Natural killer cell (primary cell): ENCODE measurements at regions not wholly inside any gene's neighbourhood (a gene's known extent, or its start where the extent isn't known, plus 50 kb on each side); places are given as distances from the start of the nearest gene placed in this dataset.

Source experiments
- ATAC-seq, 3 donors: fragments of 150-1000 bp in 2 of 3; fragments of 200-7000 bp in 1 of 3; cut with Tn5 transposase; 1 replicate in 1 of 3; 2 replicates in 2 of 3; pipeline ENCODE4 v1.10.0; 2021; ENCODE audit warnings: mild to moderate bottlenecking in 2 of 3, moderate library complexity in 2 of 3
- DNase-seq, 2 donors: peaks; one replicate each; pipeline versions ENCODE4 v3.0.0 to v3.0.0-alpha.2; 2013 to 2021; ENCODE audit warnings: mixed read lengths in 1 of 2
- H3K27ac ChIP-seq: one replicate; pipeline ENCODE4 v1.5.1; 2013; ENCODE audit warnings: mild to moderate bottlenecking, low read length
- H3K27me3 ChIP-seq: one replicate; pipeline ENCODE4 v1.6.1; 2013; ENCODE audit warnings: low read length; ENCODE audit not compliant: control insufficient read depth, insufficient read depth
- H3K36me3 ChIP-seq: one replicate; pipeline ENCODE4 v1.6.1; 2013; ENCODE audit warnings: low read length; ENCODE audit not compliant: control insufficient read depth, insufficient read depth
- H3K4me1 ChIP-seq: one replicate; pipeline ENCODE4 v1.6.1; 2013; ENCODE audit warnings: low read length; ENCODE audit not compliant: control insufficient read depth, insufficient read depth
- H3K4me3 ChIP-seq: one replicate; pipeline ENCODE4 v1.5.1; 2013; ENCODE audit warnings: low read length
- H3K9me3 ChIP-seq: one replicate; pipeline ENCODE4 v1.6.1; 2013; ENCODE audit warnings: low read length; ENCODE audit not compliant: control insufficient read depth, insufficient read depth
- H3K27ac Mint-ChIP-seq, 2 donors: one replicate each; pipeline ENCODE4 v1.8.0; 2022; ENCODE audit warnings: mild to moderate bottlenecking in 2 of 2, mixed read lengths in 2 of 2, moderate library complexity in 1 of 2
- H3K27me3 Mint-ChIP-seq, 2 donors: one replicate each; pipeline ENCODE4 v1.8.0; 2022; ENCODE audit warnings: low read depth in 2 of 2, mixed read lengths in 2 of 2
- H3K36me3 Mint-ChIP-seq: one replicate; pipeline ENCODE4 v1.8.0; 2022; ENCODE audit warnings: mixed read lengths
- H3K4me1 Mint-ChIP-seq, 2 donors: one replicate each; pipeline ENCODE4 v1.8.0; 2022; ENCODE audit warnings: mixed read lengths in 2 of 2
- H3K4me3 Mint-ChIP-seq: one replicate; pipeline ENCODE4 v1.8.0; 2022; ENCODE audit warnings: mild to moderate bottlenecking, moderate library complexity, mixed read lengths
- H3K9me3 Mint-ChIP-seq, 2 donors: one replicate each; pipeline ENCODE4 v1.8.0; 2022; ENCODE audit warnings: mixed read lengths in 2 of 2
- CTCF ChIP-seq: fragments of 200-600 bp; IDR thresholded peaks from one replicate; pipeline ENCODE4 v1.8.0; 2022; ENCODE audit warnings: antibody characterized with exemption
- WGBS: methylation state at CpG from one replicate; pipeline ENCODE4 v1.1.7; 2013; ENCODE audit warnings: missing lambda C conversion rate; ENCODE audit not compliant: insufficient coverage; 5-methylcytosine and 5-hydroxymethylcytosine counted together
- intact Hi-C: fragments of 100-400 bp; cut with micrococcal nuclease; formaldehyde crosslinking; loops from one replicate; pipeline ENCODE4 v1.14.2; 2022

- Histone ChIP-seq H3K27ac (no peak overlapping the region), H3K36me3 (no peaks in the 10 kb centered on the region), H3K4me1 (no peaks in the 10 kb centered on the region), H3K9me3 (no peaks in the 10 kb centered on the region), H3K27me3 (no peaks in the 10 kb centered on the region), H3K4me3 (no peak overlapping the region)
- Mint-ChIP-seq H3K27ac (no peak overlapping the region), H3K4me1 (no peaks in the 10 kb centered on the region), H3K4me3 (no peak overlapping the region), H3K36me3 (no peaks in the 10 kb centered on the region), H3K27me3 (no peaks in the 10 kb centered on the region), H3K9me3 (peaks cover 0 to 4% of the 10 kb centered on the region in 2 donors)
- TF ChIP-seq CTCF: no peak
- no peak for DNase-seq
- 94% methylated on average over 1 of the region's 2 CpGs for WGBS
- intact Hi-C loops: no loop called here
- no peak for ATAC-seq
These were observed 476.2 kb downstream of the SLC4A3 start for GRCh38 chr2:220103596-220103995.

- Mint-ChIP-seq H3K36me3 (no peaks in the 10 kb centered on the region), H3K27me3 (no peaks in the 10 kb centered on the region), H3K4me3 (no peak overlapping the region), H3K4me1 (no peaks in the 10 kb centered on the region), H3K27ac (no peak overlapping the region), H3K9me3 (peaks cover 0 to 2% of the 10 kb centered on the region in 2 donors)
- intact Hi-C loops: no loop called here
- ATAC-seq (no peak), DNase-seq (no peak)
- TF ChIP-seq CTCF: no peak
- WGBS: 42% methylated on average over 7 of the region's 7 CpGs
- no peaks in the 10 kb centered on the region for H3K27me3 ChIP-seq
- no peaks in the 10 kb centered on the region for H3K4me1 ChIP-seq
- no peaks in the 10 kb centered on the region for H3K9me3 ChIP-seq
- H3K4me3 ChIP-seq: no peak overlapping the region
- no peak overlapping the region for H3K27ac ChIP-seq
- no peaks in the 10 kb centered on the region for H3K36me3 ChIP-seq
These were observed 477.5 kb downstream of the SLC4A3 start for GRCh38 chr2:220104871-220105351.

GRCh38 chr2:220106065-220106464 lies 478.6 kb downstream of the SLC4A3 start:
- Histone ChIP-seq H3K9me3 (no peaks in the 10 kb centered on the region), H3K36me3 (no peaks in the 10 kb centered on the region), H3K4me1 (no peaks in the 10 kb centered on the region), H3K27me3 (no peaks in the 10 kb centered on the region), H3K27ac (no peak overlapping the region), H3K4me3 (no peak overlapping the region)
- Mint-ChIP-seq H3K36me3 (no peaks in the 10 kb centered on the region), H3K27me3 (no peaks in the 10 kb centered on the region), H3K4me1 (no peaks in the 10 kb centered on the region), H3K27ac (no peak overlapping the region), H3K9me3 (peaks cover 0 to 2% of the 10 kb centered on the region in 2 donors), H3K4me3 (no peak overlapping the region)
- intact Hi-C loops: no loop called here
- WGBS: 89% methylated on average over 2 of the region's 2 CpGs
- no peak for TF ChIP-seq CTCF
- DNase-seq (no peak), ATAC-seq (no peak)

- no peak for TF ChIP-seq CTCF
- ATAC-seq: no peak
- Mint-ChIP-seq H3K36me3 (no peaks in the 10 kb centered on the region), H3K4me1 (no peaks in the 10 kb centered on the region), H3K27me3 (no peaks in the 10 kb centered on the region), H3K27ac (no peak overlapping the region), H3K9me3 (peaks cover 0 to 4% of the 10 kb centered on the region in 2 donors), H3K4me3 (no peak overlapping the region)
- no peaks in the 10 kb centered on the region for H3K27me3 ChIP-seq
- no peaks in the 10 kb centered on the region for H3K9me3 ChIP-seq
- no peak overlapping the region for H3K4me3 ChIP-seq
- intact Hi-C loops: no loop called here
- no peak for DNase-seq
- no peak overlapping the region for H3K27ac ChIP-seq
- H3K4me1 ChIP-seq: no peaks in the 10 kb centered on the region
- WGBS: 71% methylated on average over 3 of the region's 4 CpGs
- no peaks in the 10 kb centered on the region for H3K36me3 ChIP-seq
These were observed 480.0 kb downstream of the SLC4A3 start for GRCh38 chr2:220107380-220107791.
